ENCODE measurements at regions not wholly inside any gene's neighbourhood (a gene's known extent, or its start where the extent isn't known, plus 50 kb on each side); places are given as distances from the start of the nearest gene placed in this dataset.

DNA sequence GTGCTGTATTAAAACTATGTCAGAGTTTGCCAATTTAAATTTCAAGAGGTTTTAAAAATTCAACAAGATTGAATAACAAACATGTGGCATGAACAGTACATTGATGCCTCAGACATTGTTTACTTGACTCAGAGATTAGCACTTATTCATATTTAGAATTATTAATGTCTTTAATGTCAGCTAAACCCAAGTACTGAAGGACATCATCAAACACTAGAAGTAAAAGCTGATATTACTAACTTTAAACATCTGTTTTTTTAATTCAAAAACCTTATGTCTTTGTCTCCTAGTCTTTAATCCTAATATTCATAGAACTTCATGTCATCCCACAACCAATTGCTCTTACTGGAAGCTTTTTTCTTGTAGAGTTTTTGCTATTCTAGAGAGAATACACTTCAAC, 406.2 kb upstream of the PCDH7 start:
- DNase-seq: peak; percentile 9 to 13

GRCh38 chr4:30330894-30331652, 389.1 kb upstream of the PCDH7 start:
- no peak for DNase-seq

DNA sequence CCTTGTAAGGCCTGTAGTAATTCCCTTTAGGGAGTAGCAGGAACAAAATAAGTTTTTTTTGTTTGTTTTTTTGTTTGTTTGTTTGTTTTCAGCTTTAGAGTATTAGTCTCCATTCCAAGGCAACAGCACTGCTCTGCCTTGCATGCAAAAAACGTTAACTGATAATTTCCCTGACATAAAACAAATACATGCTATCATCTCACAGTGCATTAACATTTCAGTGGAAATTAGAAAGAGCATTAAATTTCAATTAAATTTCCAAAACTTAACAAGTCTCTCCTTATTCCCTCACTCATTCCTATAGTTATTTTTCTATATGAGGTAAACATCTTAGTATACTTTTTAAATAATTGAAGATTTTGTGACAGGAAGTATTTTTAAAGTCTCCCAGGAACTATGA, 378.4 kb upstream of the PCDH7 start:
- DNase-seq: peak; percentile 32 to 47

- DNase-seq: no peak
Measured at GRCh38 chr4:30350288-30350687, 369.9 kb upstream of the PCDH7 start.

DNA sequence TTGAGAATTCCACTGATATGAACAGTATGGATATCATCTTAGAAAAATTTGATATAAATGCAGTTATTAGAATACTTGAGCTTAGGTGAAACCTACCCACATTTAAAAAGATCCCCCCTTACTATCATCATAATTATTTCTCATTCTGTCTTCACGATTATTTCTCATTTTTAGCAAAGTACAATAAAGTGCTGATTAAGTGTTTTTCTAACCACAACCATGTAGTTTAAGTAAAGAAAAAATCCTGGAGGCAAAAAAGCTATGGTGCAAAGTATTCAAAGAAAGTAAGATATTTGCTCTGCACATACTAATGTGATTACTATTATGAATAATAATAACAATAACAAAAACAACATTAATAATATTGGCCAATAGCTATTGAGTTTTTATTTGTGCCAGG, 365.6 kb upstream of the PCDH7 start:
- no peak for DNase-seq

GRCh38 chr4:30362436-30362835, 357.7 kb upstream of the PCDH7 start:
- no peak for DNase-seq

- no peak for DNase-seq
Measured at GRCh38 chr4:30370105-30370504, 350.1 kb upstream of the PCDH7 start.

DNA sequence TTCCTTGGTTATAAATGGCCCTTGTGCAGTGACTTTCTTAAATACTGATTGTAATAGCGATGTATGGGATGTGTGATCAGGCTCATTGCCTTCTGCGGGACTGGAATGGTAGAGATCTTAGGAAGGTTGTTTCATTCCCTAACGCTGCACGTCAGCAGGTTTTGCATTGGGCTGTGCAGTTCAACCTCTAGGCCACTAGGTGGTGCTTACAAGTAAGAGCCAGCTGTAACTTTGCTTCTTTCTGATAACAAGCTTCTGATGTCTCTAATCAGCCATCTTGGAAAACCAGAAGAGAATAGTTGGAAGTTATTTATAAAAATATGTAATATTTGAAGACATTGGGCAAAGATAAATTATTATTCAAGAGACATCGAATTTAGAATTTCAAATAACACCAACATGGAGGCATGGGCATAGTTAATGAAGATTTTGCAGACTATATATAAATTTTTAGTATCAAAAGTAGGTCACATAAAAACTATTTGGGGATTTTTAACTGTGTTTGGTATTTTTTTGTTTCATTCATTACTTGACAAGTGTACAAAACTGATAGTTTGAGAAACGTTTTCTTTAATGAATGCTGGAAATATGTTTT, 339.7 kb upstream of the PCDH7 start:
- DNase-seq: no peak

DNA sequence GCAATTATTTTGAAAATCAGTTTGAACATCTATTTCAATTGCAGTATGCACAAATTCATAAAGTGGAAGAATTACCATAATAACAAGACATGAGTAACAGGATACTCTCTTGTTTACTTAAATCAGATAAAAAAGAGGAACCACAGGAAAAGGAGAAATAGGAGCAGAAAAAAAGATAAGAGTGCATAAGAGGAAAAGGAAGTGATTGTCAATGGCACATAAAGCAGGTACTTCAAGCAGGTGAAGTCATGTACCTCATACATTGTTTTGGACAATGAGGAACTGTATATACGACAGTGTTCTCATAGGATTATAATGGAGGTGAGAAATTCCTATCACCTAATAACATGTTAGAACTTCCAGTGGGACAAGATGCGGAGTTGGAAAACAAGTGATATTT, 334.5 kb upstream of the PCDH7 start:
- DNase-seq: no peak

- DNase-seq: no peak
Measured at GRCh38 chr4:30386266-30386895, 333.8 kb upstream of the PCDH7 start.

- DNase-seq: no peak
Measured at GRCh38 chr4:30395902-30396301, 324.3 kb upstream of the PCDH7 start.

GRCh38 chr4:30396772-30397475, 323.2 kb upstream of the PCDH7 start:
- DNase-seq: no peak

DNA sequence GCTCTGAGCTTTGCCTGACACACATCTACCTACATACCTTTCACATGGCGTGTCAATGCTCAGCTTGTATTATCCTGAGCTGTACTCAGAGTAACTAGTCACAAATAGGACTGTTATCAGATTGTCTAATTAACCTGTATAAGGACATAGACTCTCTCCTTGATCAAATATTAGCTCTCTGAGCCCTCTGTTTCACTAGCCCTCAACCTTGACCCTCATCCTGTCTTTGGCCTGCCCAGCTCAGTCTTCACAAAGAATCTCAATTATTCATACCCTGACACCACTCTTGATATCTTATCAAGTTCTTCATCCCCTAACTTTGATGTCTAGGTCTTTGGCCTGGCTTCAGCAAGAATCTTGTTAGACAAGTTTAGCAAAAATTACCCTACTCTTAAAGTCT, 320.7 kb upstream of the PCDH7 start:
- no peak for DNase-seq

- DNase-seq: no peak
Measured at GRCh38 chr4:30402276-30402675, 317.9 kb upstream of the PCDH7 start.

- DNase-seq: no peak
Measured at GRCh38 chr4:30413915-30414314, 306.3 kb upstream of the PCDH7 start.

GRCh38 chr4:30416547-30416946, 303.6 kb upstream of the PCDH7 start:
- DNase-seq: no peak

- no peak for DNase-seq
Measured at GRCh38 chr4:30427932-30428331, 292.2 kb upstream of the PCDH7 start.

DNA sequence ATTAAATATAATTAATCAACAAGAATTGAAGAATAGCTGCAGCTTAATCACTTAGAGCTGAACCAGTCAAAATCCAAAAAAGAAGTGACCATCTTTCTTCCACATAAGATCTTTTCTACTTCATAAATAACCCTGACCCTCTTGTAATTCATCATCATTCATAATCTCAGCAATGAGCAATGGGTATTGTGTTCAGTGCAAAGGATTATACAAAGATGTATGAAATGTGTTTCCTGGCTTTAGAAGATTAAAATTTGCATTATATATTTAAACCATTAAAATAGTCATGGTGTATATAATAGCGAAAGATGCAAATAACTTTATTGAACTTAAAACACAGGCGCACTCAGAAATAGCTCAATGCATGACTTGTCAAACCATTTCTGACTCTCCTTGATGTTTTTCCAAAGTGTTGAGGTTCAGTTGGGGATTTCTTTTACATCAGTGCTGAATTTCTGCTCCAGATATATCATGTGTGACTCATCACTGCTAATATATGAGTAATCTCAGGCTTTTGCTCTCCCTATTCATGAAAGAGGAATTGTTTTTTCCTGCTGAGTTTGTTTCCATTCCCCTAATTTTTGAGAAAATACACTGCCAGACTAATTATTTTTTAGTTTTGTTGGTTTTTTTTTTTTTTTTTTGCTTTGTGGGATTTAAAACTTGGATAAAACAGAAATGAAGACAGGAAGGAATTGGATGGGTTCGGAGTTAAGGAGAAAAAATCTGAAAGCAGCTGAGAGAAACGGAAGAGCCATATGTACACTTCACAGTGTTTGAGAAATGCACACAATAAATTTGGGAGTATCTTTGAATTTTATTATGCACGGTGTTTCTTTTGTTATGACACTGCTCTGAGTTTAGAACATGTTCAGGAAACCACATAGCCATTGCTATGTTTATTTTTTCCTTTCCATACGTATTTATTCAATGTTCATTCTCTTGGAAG, 290.1 kb upstream of the PCDH7 start:
- no peak for DNase-seq

- no peak for DNase-seq
Measured at GRCh38 chr4:30434656-30435055, 285.5 kb upstream of the PCDH7 start.

- no peak for DNase-seq
Measured at GRCh38 chr4:30436394-30436793, 283.8 kb upstream of the PCDH7 start.

DNA sequence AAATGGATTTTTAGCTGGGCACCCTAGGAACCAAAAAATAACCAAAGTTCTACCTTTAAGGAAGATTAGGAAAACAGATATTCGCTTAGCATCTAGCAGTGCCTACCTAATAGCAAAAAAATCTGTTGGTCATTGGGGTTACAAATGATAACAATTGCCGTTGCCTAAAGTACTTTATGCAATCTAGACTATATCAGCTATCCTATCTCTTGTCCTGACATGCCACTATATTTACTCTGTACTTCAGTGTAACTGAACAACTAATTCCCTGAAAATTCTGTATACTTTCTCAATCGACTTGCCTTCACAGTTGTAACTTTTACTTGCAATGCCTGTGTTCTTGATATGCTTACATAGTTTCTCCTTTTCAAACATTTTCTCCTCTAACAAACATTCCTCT, 282.9 kb upstream of the PCDH7 start:
- DNase-seq: no peak

- no peak for DNase-seq
Measured at GRCh38 chr4:30443289-30443688, 276.9 kb upstream of the PCDH7 start.

All from right lung (tissue), 2 donors.